Retinal pigment epithelial cell (primary cell): ENCODE measurements at regions not wholly inside any gene's neighbourhood (a gene's known extent, or its start where the extent isn't known, plus 50 kb on each side); places are given as distances from the start of the nearest gene placed in this dataset.
"Not testable (repeated sequence)": the region's sequence is repeated elsewhere in the genome, so short reads cannot be mapped to it uniquely, and the experiment has no call there.

ENCODE experiments used
- DNase-seq: peaks from one replicate; pipeline ENCODE4 v3.0.0-alpha.2; 2010; ENCODE audit warnings: low read depth
- H3K4me3 ChIP-seq: 2 replicates; pipeline ENCODE4 v1.5.1; 2011; ENCODE audit warnings: mild to moderate bottlenecking, low read length, control low read depth, moderate library complexity
- TF ChIP-seq, protein P1 (sequence below): conservative IDR thresholded peaks from 2 replicates; pipeline ENCODE4 v1.5.1; 2011; ENCODE audit warnings: low read depth, low read length, control low read depth, inconsistent platforms

DNA sequence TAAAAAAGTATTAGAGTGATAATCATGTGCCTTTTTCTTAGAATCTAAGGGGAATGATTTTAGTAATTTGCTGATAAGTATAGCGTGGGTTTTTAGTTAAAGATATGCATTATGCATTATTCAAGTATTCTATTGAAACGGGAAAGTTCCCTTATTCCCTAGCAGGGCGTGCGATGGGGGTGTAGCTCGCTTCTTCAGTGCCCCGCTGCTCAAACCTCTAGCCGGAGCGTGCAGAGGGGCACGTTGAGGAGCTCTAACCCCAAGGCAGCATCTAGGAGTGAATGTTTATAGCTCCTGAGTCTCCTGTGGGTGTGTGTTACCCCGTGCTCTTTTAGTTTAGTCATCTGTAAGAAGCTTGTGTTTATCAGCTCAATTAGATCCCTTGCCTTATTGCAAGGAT is 1339.5 kb upstream of the MAP3K7 start:
- H3K4me3 ChIP-seq = no peak overlapping the region
- no peak for DNase-seq
- TF ChIP-seq, protein P1, sequence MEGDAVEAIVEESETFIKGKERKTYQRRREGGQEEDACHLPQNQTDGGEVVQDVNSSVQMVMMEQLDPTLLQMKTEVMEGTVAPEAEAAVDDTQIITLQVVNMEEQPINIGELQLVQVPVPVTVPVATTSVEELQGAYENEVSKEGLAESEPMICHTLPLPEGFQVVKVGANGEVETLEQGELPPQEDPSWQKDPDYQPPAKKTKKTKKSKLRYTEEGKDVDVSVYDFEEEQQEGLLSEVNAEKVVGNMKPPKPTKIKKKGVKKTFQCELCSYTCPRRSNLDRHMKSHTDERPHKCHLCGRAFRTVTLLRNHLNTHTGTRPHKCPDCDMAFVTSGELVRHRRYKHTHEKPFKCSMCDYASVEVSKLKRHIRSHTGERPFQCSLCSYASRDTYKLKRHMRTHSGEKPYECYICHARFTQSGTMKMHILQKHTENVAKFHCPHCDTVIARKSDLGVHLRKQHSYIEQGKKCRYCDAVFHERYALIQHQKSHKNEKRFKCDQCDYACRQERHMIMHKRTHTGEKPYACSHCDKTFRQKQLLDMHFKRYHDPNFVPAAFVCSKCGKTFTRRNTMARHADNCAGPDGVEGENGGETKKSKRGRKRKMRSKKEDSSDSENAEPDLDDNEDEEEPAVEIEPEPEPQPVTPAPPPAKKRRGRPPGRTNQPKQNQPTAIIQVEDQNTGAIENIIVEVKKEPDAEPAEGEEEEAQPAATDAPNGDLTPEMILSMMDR = no peak

DNA sequence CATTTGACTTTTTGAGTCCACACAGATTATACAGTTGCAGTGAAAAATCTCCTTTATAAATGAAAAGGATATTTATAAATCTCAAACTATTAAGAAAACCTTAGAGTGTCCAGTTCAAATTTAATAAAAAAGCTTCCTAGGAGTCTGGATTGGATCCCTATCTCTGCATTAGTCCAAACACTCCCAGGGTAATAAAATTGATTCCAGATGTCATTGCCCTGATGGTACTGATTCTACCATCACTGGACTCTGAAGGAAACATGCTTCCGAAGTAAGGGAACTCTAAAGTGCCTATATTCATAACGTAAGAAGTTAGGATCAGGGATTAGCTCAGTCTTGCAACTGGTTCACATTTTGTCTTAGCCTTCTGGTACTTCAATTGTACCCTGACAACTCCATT is 1325.1 kb upstream of the MAP3K7 start:
- no peak overlapping the region for H3K4me3 ChIP-seq
- TF ChIP-seq, protein P1 = no peak
- no peak for DNase-seq

DNA sequence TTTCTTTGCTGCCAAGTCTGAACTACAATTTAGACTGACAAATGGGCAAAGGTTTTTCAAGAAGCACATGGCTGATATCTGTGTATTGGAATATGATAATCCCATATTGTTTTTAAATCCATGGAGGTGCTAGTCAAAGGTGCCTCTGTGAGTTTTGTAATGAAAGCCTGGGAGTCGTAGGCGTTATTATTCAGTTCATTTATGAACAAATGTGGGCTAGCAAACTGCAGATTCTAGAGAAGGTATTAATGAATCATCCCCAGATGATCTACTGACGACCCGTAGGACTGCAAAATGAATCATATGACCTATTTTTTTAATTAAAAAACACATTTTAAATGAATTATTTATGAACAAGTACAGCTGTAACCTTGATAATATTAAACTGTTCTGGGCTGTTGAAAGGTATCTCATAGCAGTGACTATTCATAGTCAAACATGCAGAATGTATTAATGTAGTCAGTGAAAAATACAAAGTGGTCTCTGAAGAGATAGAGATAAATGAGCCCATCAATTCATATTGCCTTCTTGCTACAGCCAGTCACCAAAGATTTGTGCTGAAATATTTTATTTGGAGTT is 1317.8 kb upstream of the MAP3K7 start:
- TF ChIP-seq, protein P1 = no peak
- DNase-seq = no peak
- H3K4me3 ChIP-seq = no peak overlapping the region

DNA sequence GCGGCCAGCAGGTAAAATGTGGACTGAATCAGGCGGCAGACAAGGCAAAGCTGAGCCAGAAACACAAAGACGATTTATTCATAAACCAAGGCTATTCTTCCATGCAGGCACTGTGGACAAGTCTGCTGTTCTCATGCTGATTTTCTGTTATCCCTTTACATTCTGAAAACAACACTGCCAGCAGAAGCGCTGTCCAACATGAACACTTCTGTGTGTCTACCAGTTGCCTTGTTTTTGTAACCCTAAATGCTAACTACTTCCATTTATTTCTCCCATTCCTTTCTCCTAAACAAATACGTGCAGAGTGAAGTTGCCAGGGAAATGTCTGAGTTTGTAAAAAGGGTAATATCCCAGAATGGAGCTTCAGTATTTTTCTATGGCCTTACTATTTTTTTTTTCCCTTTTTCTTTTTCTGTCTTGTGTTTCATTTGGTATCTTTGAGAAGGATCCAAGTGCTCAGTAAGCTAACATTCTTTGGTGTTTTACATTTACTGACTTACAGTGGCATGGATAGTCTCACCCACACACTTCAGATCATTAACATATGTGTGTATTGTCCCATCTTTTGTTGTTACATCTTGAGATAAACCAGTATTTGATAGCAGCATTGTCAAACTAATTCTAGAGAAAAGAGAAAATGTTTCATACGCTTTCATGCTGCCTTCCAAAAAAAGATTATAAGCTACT is 1308.9 kb upstream of the MAP3K7 start:
- DNase-seq = no peak
- H3K4me3 ChIP-seq = no peak overlapping the region
- TF ChIP-seq, protein P1 = no peak

GRCh38 chr6:91886183-91886795 is 1299.4 kb upstream of the MAP3K7 start:
- TF ChIP-seq, protein P1 = no peak
- DNase-seq = no peak
- no peak overlapping the region for H3K4me3 ChIP-seq

GRCh38 chr6:91881791-91882190 is 1294.9 kb upstream of the MAP3K7 start:
- H3K4me3 ChIP-seq, DNase-seq: not testable (repeated sequence)

DNA sequence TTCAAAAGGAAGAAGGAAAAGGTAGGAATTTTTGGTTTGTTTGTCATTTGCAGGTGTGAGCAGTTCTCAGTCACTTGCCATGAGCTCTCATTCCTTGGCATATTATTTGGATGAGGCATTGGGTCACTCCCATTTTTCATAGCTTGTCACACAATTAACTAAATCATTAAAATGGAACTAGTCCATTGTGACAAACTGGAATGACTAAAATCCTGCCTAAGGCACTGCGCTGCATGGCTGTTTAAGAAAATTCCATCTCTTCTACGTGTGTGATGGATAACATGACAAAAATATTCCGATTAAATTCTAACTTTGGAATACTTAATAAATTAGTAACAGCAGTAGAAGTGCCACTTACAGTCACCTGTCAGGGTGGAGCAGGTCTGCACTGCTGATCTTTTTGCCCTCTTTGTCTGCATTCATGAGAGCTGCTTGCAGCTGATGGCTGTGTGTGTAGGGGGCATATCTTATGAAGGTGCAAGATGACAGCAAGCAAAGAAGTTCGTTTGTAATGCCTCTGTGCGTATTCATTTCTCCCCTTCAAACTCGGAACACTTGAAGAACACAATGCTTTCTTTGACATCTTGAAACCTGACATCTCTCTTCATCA is 1292.6 kb upstream of the MAP3K7 start:
- no peak overlapping the region for H3K4me3 ChIP-seq
- TF ChIP-seq, protein P1 = no peak
- no peak for DNase-seq
